Ecto neural progenitor cell (in vitro differentiated cells): ENCODE measurements at regions not wholly inside any gene's neighbourhood (a gene's known extent, or its start where the extent isn't known, plus 50 kb on each side); places are given as distances from the start of the nearest gene placed in this dataset.

Experiments used
- DNase-seq: peaks from one replicate; pipeline ENCODE4 v3.0.0-alpha.2; 2018; ENCODE audit warnings: low spot score

DNA sequence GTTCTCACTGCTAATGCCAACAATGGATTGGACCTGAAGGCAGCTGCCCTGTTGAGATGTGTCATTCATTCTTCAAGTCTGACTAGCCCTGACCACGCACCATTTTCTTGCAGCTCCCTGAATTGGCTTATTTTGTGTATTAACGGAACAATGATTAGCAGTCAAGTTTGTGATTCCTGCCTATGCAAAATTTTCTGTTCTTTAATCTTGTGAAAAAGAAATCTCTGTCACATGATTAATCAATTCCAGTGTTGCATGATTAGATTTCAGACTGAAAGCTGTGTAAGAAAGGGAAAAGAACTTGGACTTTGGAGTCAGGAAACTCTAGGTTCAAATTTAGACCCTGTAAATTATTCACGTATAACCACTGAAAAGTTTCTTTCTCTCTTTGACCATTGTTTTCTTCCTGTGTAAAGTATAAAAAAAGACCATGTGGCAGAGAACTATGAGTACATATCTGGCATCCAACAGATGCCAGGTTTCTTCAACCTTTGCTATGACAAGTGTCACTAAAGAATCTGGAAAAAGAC lies 64.5 kb upstream of the SLC10A2 start:
- no peak for DNase-seq

DNA sequence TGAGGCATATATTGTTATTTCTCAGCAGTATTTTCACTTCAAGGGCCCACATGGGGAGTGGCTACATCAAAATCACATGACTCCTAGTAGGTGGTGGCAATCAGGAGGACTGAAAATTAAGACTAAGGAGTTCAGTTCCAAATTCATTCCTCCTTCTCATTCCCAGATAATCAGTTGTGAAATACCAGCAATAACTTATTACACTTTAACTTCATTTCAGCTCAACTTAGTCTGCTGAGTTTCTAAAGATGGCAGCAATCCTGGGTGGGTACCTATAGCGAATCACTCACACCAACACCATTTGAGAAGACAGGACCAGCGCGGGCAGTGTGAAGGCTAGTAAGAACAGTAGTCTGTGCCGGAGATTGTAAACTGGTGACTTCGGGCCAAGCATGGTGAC lies 63.9 kb upstream of the SLC10A2 start:
- no peak for DNase-seq
